HG03354 (cell line): ENCODE measurements at regions not wholly inside any gene's neighbourhood (a gene's known extent, or its start where the extent isn't known, plus 50 kb on each side); places are given as distances from the start of the nearest gene placed in this dataset.
A peak's percentile ranks its signal among the peaks of the same experiment; 100 is the strongest.
"Not testable (repeated sequence)": the region's sequence is repeated elsewhere in the genome, so short reads cannot be mapped to it uniquely, and the experiment has no call there.

Experiments used
- ATAC-seq: cut with Tn5 transposase; IDR thresholded peaks from one replicate; pipeline ENCODE4 v1.9.1; 2021; ENCODE audit warnings: mild to moderate bottlenecking; ENCODE audit not compliant: unreplicated experiment, poor library complexity, severe bottlenecking

DNA sequence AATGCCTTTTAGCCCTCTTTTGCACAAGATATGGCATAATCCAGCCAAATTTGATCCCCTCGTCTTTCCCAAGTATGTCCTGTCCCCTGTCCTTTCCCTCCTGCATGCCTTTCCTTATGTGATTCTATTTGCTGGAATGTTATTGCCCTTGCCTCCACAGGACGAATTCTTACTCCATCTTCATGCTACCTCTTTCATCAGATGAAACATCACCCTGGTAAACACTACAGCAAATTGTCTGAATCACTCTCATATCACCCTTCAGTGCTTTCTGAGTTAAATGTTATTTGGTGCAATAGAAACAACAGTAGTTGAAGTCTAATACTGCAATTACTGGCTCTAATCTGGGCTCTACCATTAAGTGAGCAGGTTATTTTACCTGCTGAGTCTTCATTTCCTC lies 52.2 kb upstream of the FAT1 start:
- ATAC-seq: no peak

- no peak for ATAC-seq
These were observed 54.5 kb upstream of the FAT1 start for GRCh38 chr4:186778134-186778533.

DNA sequence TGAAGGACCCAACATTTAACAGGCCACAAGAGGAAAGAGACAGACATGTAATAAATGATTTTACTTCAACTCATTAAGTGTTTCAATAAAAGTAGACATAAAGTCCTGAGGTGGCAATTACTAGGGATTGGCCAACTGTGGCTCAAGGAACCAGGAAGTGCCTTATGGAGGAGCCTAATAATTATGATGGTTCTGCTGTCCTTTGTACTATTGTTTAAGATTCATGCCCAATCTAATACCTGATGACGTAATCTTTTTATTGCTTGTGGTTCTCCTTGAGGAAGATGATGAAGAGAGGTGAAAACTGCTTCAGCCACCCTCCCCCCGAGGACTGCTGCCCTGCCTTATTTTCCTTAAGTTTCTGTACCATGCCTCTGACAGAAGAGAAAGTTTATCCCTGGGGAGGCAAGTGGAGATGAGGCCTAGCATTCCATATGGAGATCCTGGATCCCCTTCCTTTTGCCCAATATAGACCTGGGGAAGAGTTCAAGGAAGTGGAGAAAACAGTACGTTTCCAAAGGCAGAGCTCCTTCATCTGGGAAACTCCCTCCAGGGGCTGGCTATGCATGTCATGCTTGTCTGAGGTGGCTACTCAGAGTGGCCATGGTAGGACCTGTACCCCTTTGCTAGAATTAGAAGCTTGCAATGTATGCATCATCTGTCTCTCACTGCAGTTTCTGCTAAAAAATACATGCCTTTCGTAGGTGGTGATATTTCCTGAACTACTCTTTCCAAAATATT lies 56.8 kb upstream of the FAT1 start:
- ATAC-seq: no peak

DNA sequence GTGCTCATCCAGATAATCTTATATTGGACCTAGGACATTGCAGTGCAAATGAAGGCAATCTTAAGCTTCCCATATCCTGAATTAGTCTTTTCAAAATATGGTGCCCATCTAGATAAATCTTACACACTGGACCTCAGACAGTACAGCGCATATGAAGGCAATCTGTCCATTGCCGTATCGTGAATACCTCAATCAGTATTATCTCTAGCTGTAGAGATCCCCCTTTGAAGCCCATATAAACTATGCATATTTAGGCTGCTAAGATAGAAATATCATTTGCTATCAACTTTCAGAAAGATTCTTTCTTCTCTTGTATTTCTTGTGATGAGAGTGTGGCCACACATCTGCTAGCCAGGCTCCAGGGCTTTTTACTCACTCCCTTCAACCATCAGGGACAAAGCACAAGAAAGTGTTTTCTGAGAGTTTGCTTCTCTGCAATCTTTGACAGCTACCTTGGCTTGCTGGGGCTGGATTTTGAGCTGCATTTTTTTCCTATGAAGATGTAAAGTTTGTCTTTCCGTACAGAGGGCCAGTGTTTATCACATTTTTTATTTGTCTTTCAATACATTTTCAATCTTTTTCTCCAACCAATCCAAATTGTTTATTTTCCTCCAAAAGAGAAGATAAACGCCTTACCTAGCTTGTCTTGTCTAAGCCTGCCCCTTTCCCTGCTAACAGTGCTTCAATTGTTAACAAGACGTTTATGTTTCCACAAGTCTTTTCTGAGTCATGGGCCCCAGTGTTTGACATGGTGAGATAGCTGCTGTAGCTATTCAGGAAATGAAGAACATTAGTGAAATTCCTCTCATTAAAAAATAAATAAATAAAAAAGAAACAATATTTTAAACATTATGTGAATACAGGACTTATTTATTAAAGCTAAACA lies 57.6 kb upstream of the FAT1 start:
- no peak for ATAC-seq

DNA sequence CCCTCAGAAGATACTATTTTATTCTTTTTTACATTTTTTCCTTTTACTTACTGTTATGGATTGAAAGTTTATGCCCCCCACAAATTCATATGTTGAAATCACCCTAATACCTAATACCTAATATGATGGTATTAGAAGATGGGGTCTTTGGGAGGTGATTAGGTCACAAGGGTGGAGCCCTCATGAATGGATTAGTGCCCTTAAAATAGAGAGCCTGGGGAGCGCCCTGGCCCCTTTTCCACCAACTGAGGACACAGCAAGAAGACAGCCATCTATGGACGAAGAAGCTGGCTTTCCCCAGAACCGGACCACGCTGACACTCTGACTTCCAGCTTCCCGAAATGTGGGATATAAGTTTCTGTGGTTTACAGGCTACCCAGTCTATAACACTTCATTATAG lies 58.6 kb upstream of the FAT1 start:
- no peak for ATAC-seq

GRCh38 chr4:186787536-186787935 lies 63.9 kb upstream of the FAT1 start:
- no peak for ATAC-seq

GRCh38 chr4:186789651-186790050 lies 66.0 kb upstream of the FAT1 start:
- ATAC-seq: no peak

DNA sequence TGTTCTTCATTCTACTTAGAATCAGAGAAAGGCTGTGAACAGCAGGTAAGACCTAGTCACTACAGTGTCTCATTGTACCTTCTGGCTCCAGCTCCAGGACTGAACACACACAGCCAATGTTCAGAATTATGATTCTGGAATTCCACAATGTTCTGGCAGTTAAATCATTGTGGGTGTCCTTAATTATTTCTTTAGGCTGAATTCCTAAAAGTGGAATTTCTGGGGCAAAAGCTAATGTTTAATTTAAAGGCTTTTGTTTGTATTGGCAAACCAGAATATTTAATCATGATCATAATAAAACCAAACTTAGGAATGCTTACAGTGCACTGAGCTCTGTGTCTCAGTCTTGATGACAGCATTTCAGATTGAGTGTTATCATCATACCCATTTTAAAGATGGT lies 67.0 kb upstream of the FAT1 start:
- no peak for ATAC-seq

- peak; percentile 49 for ATAC-seq
These were observed 69.2 kb upstream of the FAT1 start for GRCh38 chr4:186792728-186793366.

- no peak for ATAC-seq
These were observed 75.4 kb upstream of the FAT1 start for GRCh38 chr4:186798951-186799659.

DNA sequence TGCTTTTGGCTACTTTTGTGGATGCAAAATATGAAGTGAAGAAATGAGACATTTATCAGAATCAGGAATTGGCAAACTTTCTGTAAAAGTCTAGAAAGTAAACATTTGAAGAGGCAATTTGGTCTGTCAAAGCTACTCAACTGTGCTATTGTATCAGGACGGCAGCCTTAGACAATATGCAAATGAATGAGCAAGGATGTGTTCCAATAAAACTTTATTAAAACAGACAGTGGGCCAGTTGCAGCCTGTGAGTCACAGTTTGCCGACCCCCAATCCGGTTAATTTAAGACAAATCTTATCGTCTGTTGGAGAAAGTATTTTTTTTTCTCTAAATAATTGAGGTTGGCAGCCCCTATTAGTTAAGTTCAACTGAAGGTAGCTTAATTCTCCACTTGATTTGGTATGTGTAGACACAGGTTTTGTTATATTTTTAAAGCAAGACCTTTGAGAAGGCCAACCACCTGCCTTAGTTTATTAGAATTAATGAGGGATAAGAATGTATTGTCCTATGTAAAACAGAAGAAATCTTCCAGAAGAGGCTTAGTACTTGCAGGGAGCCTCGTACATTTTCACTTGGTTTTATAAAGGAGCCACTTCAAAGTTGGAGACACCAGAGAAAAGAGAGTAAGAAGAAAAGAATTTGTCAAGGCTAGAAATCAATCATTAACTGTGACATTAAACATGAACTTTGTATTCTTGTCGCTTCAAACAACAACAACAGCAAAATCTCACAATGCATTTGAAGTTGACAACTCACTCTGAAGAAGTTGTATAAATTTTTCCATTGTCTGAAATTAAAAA lies 81.6 kb upstream of the FAT1 start:
- ATAC-seq: no peak

- not testable (repeated sequence) for ATAC-seq
These were observed 82.3 kb upstream of the FAT1 start for GRCh38 chr4:186805917-186806316.

DNA sequence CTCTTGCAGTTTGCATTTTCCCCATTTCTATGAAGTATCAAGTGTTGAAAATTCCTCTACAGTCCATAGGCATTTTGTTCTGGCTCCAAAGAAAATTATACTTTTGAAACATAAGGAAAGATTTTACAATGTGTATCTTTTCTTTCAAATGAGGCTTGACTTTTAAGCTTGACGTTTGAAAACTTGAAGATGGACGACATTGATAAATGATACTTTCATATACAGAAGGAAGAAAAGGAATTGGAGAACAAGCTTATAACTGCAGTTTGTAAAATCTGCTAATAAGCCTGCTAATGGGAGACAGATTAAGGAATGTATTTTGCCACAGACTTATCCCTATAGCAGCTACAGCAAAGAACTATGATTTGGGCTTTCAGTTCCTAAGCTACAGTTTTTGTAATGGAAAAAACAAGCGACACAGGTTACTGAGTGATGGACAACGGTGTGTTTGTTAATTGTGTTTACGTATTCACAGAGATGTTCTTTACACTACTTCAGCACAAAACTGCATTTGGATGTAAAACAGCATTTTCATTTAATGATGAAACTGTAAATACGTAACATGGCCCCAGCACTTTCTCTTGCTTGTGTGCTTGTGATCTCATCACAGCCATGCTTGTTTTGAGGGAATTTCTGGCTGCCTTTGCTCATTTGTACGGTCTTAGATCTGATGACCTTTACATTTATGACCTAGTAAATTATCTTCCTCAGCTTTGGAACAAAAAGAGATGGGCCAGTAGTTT lies 83.2 kb upstream of the FAT1 start:
- no peak for ATAC-seq

GRCh38 chr4:186807808-186808629 lies 84.4 kb upstream of the FAT1 start:
- no peak for ATAC-seq

DNA sequence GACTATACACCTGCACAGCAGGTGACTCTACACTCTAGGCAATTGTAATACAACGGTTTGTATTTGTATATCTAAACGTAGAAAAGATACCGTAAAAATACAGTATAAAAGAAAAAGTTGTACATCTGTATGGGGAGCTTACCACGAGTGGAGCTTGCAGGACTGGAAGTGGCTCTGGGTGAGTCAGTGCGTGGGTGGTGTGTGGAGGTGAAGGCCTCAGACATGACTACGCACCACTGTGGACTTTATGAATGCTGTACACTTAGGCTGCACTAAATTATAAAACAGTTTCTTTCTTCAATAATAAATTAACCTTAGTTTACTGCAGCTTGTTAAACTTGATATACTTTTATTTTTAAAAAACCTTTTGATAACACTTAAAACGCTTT lies 85.0 kb upstream of the FAT1 start:
- no peak for ATAC-seq

- no peak for ATAC-seq
These were observed 85.4 kb upstream of the FAT1 start for GRCh38 chr4:186809070-186809469.

DNA sequence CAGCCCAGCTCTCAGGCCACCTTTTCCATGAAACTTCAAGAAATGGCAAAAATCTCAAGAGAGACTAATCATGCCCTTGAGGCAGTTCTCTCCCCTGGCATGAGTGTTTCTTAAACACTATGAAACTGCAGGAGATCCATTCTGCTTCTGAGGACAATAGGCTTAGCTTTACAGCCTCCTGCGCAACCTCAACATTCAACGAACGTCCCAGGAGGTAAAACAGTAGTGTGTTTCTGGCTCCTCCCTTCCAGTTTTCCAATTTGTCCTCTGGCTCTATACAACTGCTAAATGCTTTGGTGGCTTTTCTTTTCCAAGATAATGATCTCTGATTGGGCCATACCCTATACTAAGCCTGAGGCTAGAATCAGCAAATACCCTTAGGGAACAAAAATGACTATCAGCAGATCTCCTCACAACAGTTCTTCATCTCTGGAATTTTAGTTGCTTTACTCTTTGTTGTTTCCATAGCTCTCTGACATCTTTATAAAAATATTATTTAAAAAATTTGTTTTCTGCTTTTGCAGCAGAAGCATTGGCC lies 87.0 kb upstream of the FAT1 start:
- ATAC-seq: no peak

GRCh38 chr4:186812592-186812991 lies 88.9 kb upstream of the FAT1 start:
- no peak for ATAC-seq
